Stimulated activated CD4-positive, alpha-beta T cell treated with anti-CD3 and anti-CD28 coated beads, Interleukin-15, amount 100 ng/mL, for 48 hours (primary cell): ENCODE measurements at regions not wholly inside any gene's neighbourhood (a gene's known extent, or its start where the extent isn't known, plus 50 kb on each side); places are given as distances from the start of the nearest gene placed in this dataset.
A peak's percentile ranks its signal among the peaks of the same experiment; 100 is the strongest.
"Not testable (repeated sequence)": the region's sequence is repeated elsewhere in the genome, so short reads cannot be mapped to it uniquely, and the experiment has no call there.

ENCODE experiments used
- DNase-seq, 2 donors: peaks; one replicate each; pipeline ENCODE4 v3.0.0-alpha.2; 2020; ENCODE audit warnings: low read depth in 2 of 2

- DNase-seq = not testable (repeated sequence)
Measured at GRCh38 chr17:18546514-18547398, 70.2 kb downstream of the LGALS9C start.

GRCh38 chr17:18557086-18557485 lies 80.5 kb downstream of the LGALS9C start:
- not testable (repeated sequence) for DNase-seq

- DNase-seq = not testable (repeated sequence)
Measured at GRCh38 chr17:18563381-18564098, 80.7 kb downstream of the TBC1D28 start.

- peak; percentile 3 to 21 for DNase-seq
Measured at GRCh38 chr17:18564099-18564448, 80.1 kb downstream of the TBC1D28 start.

GRCh38 chr17:18568108-18568995 lies 75.8 kb downstream of the TBC1D28 start:
- not testable (repeated sequence) for DNase-seq

- DNase-seq = not testable (repeated sequence)
Measured at GRCh38 chr17:18569489-18569913, 74.7 kb downstream of the TBC1D28 start.

- not testable (repeated sequence) for DNase-seq
Measured at GRCh38 chr17:18572536-18572935, 71.7 kb downstream of the TBC1D28 start.

GRCh38 chr17:18574137-18574536 lies 70.1 kb downstream of the TBC1D28 start:
- not testable (repeated sequence) for DNase-seq
